GM23338 (cell line): ENCODE measurements at regions not wholly inside any gene's neighbourhood (a gene's known extent, or its start where the extent isn't known, plus 50 kb on each side); places are given as distances from the start of the nearest gene placed in this dataset.

Experiments used
- ATAC-seq: fragments of 200-7000 bp; cut with Tn5 transposase; 3 replicates; pipeline ENCODE4 v1.9.1; 2020
- DNase-seq: peaks from one replicate; pipeline ENCODE4 v3.0.0-alpha.2; 2015; ENCODE audit warnings: low spot score
- H2AFZ ChIP-seq: fragments of 200-600 bp; sonication (generic); 2 replicates; pipeline ENCODE4 v1.8.0; 2016; ENCODE audit warnings: antibody characterized with exemption, mild to moderate bottlenecking, moderate library complexity
- H3F3A ChIP-seq: fragments of 200-600 bp; sonication (generic); replicated peaks from 2 replicates; pipeline ENCODE4 v1.8.0; 2017; ENCODE audit warnings: antibody characterized with exemption, mixed run types, low read depth
- H3K27ac ChIP-seq: fragments of 200-600 bp; sonication (generic); 2 replicates; pipeline ENCODE4 v1.6.1; 2016; ENCODE audit warnings: low read depth
- H3K27me3 ChIP-seq: fragments of 200-600 bp; sonication (generic); 2 replicates; pipeline ENCODE4 v1.8.0; 2016; ENCODE audit warnings: mild to moderate bottlenecking, mixed run types, moderate library complexity; ENCODE audit not compliant: insufficient read depth
- H3K36me3 ChIP-seq: fragments of 200-600 bp; sonication (generic); 2 replicates; pipeline ENCODE4 v1.8.0; 2016; ENCODE audit warnings: mild to moderate bottlenecking; ENCODE audit not compliant: insufficient read depth
- H3K4me1 ChIP-seq: fragments of 200-600 bp; sonication (generic); 2 replicates; pipeline ENCODE4 v1.8.0; 2016; ENCODE audit warnings: mild to moderate bottlenecking, moderate library complexity; ENCODE audit not compliant: insufficient read depth
- H3K4me2 ChIP-seq: fragments of 200-600 bp; sonication (generic); 2 replicates; pipeline ENCODE4 v1.7.1; 2017; ENCODE audit warnings: mixed run types
- H3K4me3 ChIP-seq: fragments of 200-600 bp; sonication (generic); 2 replicates; pipeline ENCODE4 v1.6.1; 2016; ENCODE audit warnings: mixed run types
- H3K79me2 ChIP-seq: fragments of 200-600 bp; sonication (generic); replicated peaks from 2 replicates; pipeline ENCODE4 v1.8.0; 2017; ENCODE audit warnings: mild to moderate bottlenecking; ENCODE audit not compliant: insufficient read depth
- H3K9me2 ChIP-seq: fragments of 200-600 bp; sonication (generic); 2 replicates; pipeline ENCODE4 v1.8.0; 2017; ENCODE audit not compliant: insufficient read depth
- H4K20me1 ChIP-seq: fragments of 200-600 bp; sonication (generic); replicated peaks from 2 replicates; pipeline ENCODE4 v1.8.0; 2017; ENCODE audit warnings: mild to moderate bottlenecking; ENCODE audit not compliant: insufficient read depth
- H3K27ac Mint-ChIP-seq: 2 replicates; pipeline ENCODE4 v1.8.0; 2020; ENCODE audit warnings: inconsistent platforms, mild to moderate bottlenecking, moderate library complexity, mixed read lengths
- H3K27me3 Mint-ChIP-seq: 3 replicates; pipeline ENCODE4 v1.8.0; 2022; ENCODE audit warnings: low read depth, mild to moderate bottlenecking, moderate library complexity, mixed read lengths, inconsistent platforms; ENCODE audit not compliant: insufficient read depth, poor library complexity
- H3K36me3 Mint-ChIP-seq: 3 replicates; pipeline ENCODE4 v1.8.0; 2021; ENCODE audit warnings: low read depth, mild to moderate bottlenecking, inconsistent platforms, moderate library complexity, mixed read lengths
- H3K4me1 Mint-ChIP-seq: 3 replicates; pipeline ENCODE4 v1.8.0; 2020; ENCODE audit warnings: mild to moderate bottlenecking, inconsistent platforms, mixed read lengths
- H3K4me3 Mint-ChIP-seq: 3 replicates; pipeline ENCODE4 v1.8.0; 2021; ENCODE audit warnings: moderate library complexity, mild to moderate bottlenecking, inconsistent platforms, mixed read lengths
- H3K9me3 Mint-ChIP-seq: 3 replicates; pipeline ENCODE4 v1.8.0; 2020; ENCODE audit warnings: moderate library complexity, mild to moderate bottlenecking, inconsistent platforms, mixed read lengths
- CREB1 ChIP-seq: fragments of 250-450 bp; sonication (Bioruptor Pico); IDR thresholded peaks from 2 replicates; pipeline ENCODE4 v1.5.0; 2020; ENCODE audit warnings: low read depth, mild to moderate bottlenecking, moderate library complexity
- CTCF ChIP-seq, 2 experiments: fragments of 200-600 bp in 1 of 2; sonication (generic) in 1 of 2; conservative IDR thresholded peaks; 2 replicates each; pipeline versions ENCODE4 v1.5.1 to v1.6.1; 2016 to 2017; ENCODE audit warnings: antibody characterized with exemption in 2 of 2, low read depth in 2 of 2, mild to moderate bottlenecking in 2 of 2, moderate library complexity in 1 of 2
- ETS1 ChIP-seq: IDR thresholded peaks from 2 replicates; pipeline ENCODE4 v1.6.1; 2016; ENCODE audit warnings: antibody characterized with exemption
- EZH2 ChIP-seq: fragments of 200-600 bp; sonication (generic); IDR thresholded peaks from one replicate; pipeline ENCODE4 v1.8.0; 2017; ENCODE audit warnings: antibody characterized with exemption, mild to moderate bottlenecking, low read depth; ENCODE audit not compliant: unreplicated experiment
- EZH2phosphoT487 ChIP-seq: fragments of 200-600 bp; sonication (generic); IDR thresholded peaks from one replicate; pipeline ENCODE4 v1.8.1; 2018; ENCODE audit warnings: antibody characterized with exemption; ENCODE audit not compliant: unreplicated experiment
- JUNB ChIP-seq: IDR thresholded peaks from one replicate; pipeline ENCODE4 v1.6.1; 2016; ENCODE audit warnings: antibody characterized with exemption; ENCODE audit not compliant: unreplicated experiment
- NANOG ChIP-seq: IDR thresholded peaks from 2 replicates; pipeline ENCODE4 v1.6.1; 2016; ENCODE audit warnings: antibody characterized with exemption, borderline replicate concordance
- POLR2AphosphoS5 ChIP-seq: IDR thresholded peaks from 2 replicates; pipeline ENCODE4 v1.6.1; 2016; ENCODE audit warnings: antibody characterized with exemption, low read depth
- REST ChIP-seq: IDR thresholded peaks from one replicate; pipeline ENCODE4 v1.6.1; 2018; ENCODE audit warnings: antibody characterized with exemption; ENCODE audit not compliant: unreplicated experiment
- STAT1 ChIP-seq: IDR thresholded peaks from one replicate; pipeline ENCODE4 v1.6.1; 2016; ENCODE audit warnings: antibody characterized with exemption; ENCODE audit not compliant: unreplicated experiment
- ZNF114 ChIP-seq: fragments of 250-450 bp; sonication (Bioruptor Pico); IDR thresholded peaks from 2 replicates; pipeline ENCODE4 v1.5.0; 2020; ENCODE audit warnings: mild to moderate bottlenecking, moderate library complexity
- ZNF331 ChIP-seq: fragments of 250-450 bp; sonication (Bioruptor Pico); IDR thresholded peaks from 2 replicates; pipeline ENCODE4 v1.5.0; 2020; ENCODE audit warnings: low read depth, mild to moderate bottlenecking, moderate library complexity
- ZNF462 ChIP-seq: fragments of 250-450 bp; sonication (Bioruptor Pico); IDR thresholded peaks from 2 replicates; pipeline ENCODE4 v1.5.0; 2020; ENCODE audit warnings: mild to moderate bottlenecking, moderate library complexity

GRCh38 chr15:62823561-62823960 lies 219.0 kb upstream of the TPM1 start:
- no peaks in the 10 kb centered on the region for H3K4me1 ChIP-seq

More at GRCh38 chr15:62823561-62823960, 219.0 kb upstream of the TPM1 start:
- Mint-ChIP-seq H3K36me3 (no peaks in the 10 kb centered on the region; the same call in 2 of the 3 replicates), H3K4me3 (no peak overlapping the region), H3K27ac (no peak overlapping the region), H3K27me3 (no peaks in the 10 kb centered on the region), H3K4me1 (peaks cover 2% of the 10 kb centered on the region), H3K9me3 (no peaks in the 10 kb centered on the region)
- peaks cover 8% of the 10 kb centered on the region; the same call in 1 of the 2 replicates for H3K9me2 ChIP-seq
- no peaks in the 10 kb centered on the region for H3K79me2 ChIP-seq
- H3K27me3 ChIP-seq = no peaks in the 10 kb centered on the region
- H3K36me3 ChIP-seq = no peaks in the 10 kb centered on the region
- TF ChIP-seq ZNF462 (CRISPR knock-in tag) = no peak
- no peak for TF ChIP-seq JUNB
- no peak for TF ChIP-seq REST
- no peak for TF ChIP-seq STAT1
- no peak for TF ChIP-seq ZNF114 (CRISPR knock-in tag)
- TF ChIP-seq EZH2 = no peak
- TF ChIP-seq EZH2phosphoT487 = no peak
- TF ChIP-seq CREB1 = no peak
- no peak for TF ChIP-seq ETS1
- TF ChIP-seq ZNF331 (CRISPR knock-in tag) = no peak
- no peak for TF ChIP-seq CTCF (conservative IDR thresholded peaks at IDR 0.05; ENCODE audit: low read depth in 2 of 2)
- no peak for TF ChIP-seq NANOG
- no peak for TF ChIP-seq POLR2AphosphoS5
- ATAC-seq (no peak), DNase-seq (no peak)
- H3K4me3 ChIP-seq = no peak overlapping the region
- no peak overlapping the region for H3K4me2 ChIP-seq
- H3F3A ChIP-seq = no peaks in the 10 kb centered on the region
- H3K27ac ChIP-seq = no peak overlapping the region
- H2AFZ ChIP-seq = no peak overlapping the region
- no peaks in the 10 kb centered on the region; the same call in 1 of the 2 replicates for H4K20me1 ChIP-seq
